GM21381 (cell line): ENCODE measurements at regions not wholly inside any gene's neighbourhood (a gene's known extent, or its start where the extent isn't known, plus 50 kb on each side); places are given as distances from the start of the nearest gene placed in this dataset.

Experiments
- ATAC-seq: cut with Tn5 transposase; IDR thresholded peaks from one replicate; pipeline ENCODE4 v1.9.1; 2021; ENCODE audit warnings: mild to moderate bottlenecking, moderate library complexity; ENCODE audit not compliant: unreplicated experiment

DNA sequence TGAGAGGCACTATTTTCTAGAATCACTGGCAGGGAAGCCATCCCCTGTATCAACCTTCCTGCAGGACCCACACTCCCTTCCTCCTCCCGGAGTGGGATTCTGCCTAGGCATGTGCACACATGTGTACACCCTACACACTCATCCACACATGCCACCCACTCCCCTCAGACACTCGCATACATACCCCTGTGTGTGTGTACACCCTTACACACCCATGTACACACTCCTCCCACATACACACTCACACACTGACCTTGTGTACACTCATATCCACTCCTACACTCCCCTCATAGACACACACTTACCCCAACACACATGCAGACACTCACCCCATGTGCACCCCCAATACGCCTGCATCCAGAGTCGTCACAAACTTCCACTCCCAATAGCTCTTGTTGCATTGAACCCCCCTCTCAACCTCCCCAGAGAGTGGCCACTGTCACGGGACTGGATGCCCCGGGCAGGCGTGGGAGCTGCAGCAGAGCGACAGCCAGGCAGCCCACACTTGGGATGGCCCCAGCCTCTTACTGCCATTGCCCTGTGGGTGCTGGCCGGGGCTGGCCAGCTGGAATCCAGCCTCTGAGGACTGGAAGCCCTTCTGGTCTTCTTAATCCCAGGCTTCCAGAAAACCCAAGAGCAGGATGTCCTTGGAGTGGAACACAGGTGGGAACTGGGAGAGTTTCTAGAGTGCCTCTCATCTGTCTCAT, 251.0 kb downstream of the LOXHD1 start:
- ATAC-seq, result no peak

DNA sequence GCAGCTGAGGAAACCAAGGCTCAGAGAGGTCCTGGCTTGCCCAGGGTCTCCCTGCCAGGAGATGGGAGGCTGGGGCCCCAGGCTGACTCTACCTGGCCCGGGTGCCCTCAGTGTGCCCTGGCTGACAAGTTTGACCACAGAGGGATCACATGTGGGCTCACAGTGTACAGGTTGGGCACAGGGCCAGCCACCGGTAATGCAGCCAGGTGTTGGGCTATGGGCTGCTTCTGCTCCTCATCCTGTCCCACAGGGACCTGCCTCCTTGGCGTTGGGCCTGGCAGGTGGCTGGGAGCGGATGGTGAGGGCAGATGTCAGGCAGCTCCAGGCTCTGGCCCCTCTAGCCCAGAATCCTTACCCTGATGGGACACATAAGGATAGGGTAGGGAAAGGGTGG, 250.5 kb downstream of the LOXHD1 start:
- ATAC-seq, result no peak

DNA sequence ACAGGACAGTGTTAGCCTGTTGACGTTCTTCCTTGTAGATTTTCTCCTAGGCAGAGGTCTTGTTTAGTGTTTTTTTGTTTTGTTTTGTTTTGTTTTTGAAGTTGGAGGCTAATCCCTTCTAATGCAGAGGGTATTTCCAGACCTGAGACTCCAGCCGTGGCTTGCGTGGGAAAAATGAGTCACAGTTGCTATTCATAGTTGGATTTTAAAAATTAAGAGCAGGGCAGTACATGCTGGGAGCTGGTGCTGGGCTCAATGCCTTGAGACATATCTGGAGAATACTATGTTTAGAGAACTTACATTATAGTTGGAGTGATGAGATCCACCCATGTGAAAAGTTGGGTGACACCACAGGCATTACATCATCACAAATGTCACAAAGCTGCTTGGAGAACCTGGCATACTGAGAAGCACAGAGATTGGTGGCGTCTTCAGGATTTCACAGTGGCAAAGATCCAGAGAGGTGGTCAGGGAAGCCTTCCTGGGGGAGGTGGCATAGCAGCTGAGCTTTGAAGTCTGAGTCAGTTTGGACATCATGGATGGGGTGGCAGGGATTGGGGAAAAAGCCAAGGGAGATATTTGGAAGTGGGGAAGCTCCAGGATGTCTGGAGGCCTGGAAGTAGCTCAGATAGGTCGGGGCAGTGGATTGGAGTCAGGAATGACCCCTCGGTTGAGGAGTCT, 249.4 kb downstream of the LOXHD1 start:
- ATAC-seq, result no peak

DNA sequence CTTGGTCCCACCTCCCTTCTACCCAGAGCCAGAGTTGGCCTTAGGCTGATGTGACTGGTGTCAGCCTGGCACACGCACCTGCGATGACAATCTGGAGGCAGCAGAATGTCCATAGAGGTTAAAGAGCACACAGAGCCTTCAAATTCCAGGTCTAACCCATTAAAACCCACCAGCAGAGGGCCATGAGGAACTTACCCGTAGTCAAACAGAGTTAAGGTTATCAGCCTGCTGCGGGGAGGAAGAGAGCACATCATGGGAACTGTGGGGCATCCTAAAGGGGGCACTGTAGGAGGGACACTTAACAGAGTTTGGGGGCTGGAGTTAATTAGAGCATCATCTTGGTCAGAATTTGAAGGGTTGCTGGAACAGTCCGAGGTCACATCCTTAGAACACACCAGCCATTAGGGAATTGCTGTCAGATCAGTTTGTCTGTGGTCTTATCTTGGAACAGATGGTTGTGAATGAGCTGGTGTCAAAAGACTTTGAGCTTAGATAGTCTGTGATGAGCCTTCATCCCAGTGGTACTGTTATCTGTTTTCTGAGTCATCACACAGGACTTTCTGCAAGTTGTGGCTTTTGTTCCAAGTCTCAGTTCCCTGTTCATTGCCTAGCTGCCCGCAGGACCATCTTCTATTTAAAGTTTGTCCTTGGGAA, 248.6 kb downstream of the LOXHD1 start:
- no peak for ATAC-seq

DNA sequence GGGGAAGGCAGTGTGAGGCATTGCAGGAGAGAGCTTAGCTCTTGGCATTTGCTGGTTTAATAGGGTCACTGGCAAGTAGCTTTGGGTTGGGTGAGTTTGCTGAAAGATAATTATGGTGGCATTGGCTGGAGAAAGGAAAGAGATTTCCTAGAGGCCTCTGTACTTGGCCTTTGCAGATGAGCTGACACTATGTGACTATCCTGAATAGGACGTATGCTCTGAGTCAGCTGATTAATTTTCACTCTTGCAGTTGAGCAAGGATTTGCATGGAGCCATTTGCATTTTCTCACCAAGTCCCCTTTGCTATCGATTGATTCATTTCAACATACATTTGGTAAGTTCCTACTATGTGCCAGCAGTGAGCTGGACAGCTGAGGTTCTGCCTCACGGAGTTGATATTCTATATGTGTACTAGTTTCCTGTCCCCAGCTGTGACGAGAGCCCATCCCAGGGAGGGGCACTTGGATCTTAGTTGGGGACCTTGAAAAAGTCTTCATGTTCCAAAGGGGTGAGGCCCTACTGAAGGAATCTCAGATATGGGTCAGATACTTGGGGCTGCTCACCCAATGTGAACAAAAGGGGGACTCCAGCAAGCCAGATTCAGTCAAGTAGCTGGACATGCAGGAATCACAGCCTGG, 245.7 kb downstream of the LOXHD1 start:
- no peak for ATAC-seq

DNA sequence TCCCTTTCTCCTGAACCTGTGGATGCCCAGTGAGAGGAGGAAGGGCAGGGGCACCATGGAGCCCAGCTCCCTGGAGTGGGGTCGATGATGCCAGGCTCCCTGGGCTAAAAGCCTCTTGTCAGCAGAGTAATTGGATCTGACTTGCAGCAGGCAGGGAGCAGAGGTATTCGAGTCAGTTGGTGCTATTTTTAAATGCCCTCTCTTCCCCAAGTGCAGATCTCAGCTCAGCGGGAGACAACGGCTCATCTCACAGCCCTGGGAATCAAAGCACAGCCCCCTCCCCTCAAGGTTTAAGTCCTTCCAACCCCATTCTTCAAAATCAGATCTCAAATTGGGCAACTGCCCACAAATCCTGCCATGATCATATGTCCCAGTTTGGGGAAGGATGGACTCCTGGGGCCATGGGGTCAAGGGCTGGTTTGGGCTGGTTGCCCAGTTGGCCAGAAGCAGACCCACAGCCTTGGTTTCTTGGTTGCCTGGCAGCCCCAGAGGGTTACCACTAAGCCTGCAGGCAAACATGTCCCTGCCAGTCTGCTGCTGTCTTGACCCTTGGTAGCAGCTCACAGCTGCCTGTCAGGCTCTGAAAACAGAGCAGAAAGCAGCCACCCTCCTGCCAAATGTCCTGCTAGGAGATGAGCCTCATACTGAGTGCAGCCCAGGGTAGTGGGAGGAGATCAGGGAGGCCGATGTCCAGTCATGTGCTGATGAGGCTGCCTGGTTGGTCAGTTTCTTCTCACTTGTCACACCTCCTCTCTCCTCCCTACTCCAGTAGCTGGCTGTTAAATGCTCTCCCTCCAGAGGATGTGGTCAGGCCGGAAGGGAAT, 244.9 kb downstream of the LOXHD1 start:
- no peak for ATAC-seq

DNA sequence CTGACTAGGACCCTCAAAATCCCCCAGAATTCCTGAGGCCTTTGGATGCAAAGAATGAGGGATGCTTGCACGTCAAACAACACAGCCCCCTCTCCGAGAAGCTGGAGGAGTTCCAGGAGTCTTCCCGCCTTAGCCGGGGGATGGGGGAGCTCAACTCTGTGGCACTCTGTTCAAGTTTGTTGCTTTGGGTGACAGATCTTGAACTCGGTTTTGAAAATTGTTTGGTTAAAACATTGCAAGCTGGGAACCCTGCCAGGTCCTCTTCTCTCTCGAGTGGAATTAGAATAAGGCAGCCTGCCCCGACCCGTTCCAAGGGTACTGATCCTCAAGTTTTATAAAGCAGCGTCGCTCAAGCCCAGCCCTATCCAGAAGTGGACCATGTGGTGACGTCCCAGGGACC, 244.1 kb downstream of the LOXHD1 start:
- no peak for ATAC-seq

DNA sequence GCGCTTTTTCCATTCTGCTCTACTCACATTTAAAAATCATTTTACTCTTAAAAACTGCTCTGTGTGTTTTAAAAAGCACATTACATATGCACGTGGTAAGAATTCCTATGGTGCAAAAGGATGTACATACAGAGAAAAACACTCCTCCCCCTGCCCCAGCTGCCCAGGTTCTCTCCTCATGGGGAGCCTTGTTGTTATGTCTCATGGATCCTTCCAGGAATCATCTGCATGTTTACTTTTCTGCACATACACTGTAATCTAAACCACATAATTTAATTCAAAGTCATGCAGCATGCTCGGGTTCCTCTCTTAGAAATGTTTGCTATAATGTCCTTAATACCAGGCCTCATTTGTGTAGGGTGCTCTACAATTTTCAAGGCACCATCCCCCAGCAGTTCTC, 243.3 kb downstream of the LOXHD1 start:
- no peak for ATAC-seq

DNA sequence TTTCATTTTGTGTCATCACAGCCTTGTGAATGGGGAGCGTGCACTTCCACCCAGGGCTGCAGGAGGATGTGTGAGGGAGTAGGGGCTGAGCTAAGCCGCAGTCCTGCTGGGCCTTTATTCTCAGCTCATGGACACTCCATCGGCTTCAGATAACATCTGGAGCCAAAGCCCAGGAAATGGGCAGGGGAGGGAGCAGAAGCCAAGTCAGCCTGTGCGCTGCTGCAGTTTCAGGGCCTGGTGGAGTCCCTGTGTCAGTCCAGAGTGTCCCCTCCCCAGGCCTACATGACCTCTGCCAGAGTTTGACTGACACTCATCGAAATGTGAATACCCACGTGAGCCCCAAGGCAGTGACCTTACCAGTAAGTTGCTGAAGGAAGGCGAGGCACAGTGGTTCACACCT, 242.2 kb downstream of the LOXHD1 start:
- ATAC-seq, result no peak

DNA sequence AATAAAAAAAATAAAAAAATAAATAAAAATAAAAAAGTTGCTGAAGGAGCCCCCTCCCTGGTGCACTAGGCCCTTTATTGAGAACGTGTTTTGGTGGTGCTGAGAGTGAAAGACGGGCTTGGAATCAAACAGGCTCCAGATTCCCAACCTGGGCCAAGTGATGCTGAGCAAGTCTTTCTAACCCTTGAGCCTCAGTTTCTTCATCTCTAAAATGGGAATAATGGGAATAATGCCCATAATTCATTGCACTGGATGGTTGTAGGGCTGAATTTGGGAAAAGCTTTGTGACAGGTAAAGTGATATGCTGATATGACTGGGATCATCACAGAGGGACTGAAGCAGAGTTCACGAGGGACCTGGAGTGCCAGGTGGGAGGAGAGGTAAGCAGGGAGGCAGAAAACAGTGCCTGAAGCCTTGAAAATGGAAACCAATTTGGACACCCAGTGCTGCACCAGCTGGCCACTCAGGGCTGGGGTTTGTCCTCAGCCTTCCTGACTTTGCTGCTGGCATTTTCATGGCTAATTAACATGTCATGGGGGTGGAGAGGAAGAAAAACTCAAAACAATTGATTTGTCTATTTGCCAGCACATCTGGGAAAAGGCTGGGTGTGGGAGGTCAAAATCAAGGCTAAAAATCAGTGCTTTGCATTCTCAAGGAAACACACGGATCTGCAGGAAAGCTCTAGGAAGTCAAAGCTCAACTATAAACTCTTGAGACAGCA, 241.3 kb downstream of the LOXHD1 start:
- ATAC-seq, result no peak

DNA sequence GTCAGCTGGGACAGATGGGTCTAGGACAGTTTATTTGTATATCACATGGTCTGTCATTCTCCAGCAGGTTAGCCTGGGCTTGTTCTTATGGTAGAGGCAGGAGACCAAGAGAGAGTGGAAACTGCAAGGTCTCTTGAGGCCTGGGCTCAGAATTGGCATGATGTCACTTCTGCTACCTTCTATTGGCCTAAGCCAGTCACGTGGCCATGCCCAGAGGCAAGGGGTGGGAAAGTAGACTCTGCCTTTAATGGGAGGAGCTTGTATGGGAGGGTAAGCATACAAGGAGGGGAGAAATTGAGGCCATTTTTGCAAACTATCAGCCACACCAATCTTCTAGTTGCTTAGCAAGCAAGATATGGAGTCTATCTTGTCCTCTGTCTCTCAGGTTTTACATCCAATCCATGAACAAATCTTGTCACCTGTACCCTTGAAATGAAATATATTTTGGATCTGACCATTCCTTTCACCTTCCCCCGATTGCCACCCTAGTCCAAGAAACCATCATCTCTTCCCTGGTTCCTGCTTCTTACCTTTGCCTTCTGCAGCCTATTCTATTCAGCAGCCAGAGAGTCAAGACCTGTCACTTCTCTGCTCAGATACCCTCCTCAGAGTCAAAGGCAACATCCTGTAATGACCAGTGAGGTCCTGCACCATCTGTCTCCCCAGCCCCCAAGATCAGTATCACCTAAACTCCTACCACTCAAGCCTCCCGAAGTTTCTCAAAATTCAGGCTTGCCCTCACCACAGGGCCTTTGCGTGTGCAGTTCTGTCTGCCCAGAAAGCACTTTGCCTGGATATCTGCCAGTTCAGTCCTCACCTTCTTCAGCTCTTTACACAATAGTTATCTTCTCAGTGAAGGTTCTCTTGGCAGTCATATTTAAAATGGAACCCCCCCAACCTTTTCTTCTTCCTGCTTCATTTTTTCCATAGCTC, 240.0 kb downstream of the LOXHD1 start:
- peak; percentile 52 for ATAC-seq

DNA sequence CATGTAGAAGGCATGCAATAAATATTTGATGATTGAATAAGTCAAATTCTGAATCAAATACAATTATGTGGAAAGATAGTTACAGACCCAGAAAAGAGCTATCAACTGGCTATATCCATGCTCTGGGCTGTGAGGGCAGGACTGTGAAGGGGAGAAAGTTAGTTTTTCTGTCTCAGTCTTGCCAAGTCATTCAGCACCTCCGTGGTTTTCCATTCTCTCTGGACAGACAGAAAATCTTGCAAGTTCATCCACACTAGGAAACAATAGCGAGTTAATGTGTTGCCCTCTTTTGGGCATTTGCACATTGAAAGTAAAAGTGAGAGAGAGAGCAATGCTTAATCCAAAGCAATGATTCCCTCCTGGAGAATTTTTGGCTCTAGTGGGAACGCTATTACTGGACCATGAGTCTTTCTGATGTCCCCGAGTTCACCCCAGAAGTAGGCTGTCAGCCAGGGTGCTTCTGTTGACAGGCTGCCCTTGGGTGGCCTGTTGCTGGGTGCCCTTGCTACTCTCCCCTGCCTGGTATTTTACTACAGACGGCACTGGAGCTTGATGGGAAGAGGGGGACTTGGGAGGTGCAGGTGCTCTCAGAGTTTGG, 238.3 kb downstream of the LOXHD1 start:
- no peak for ATAC-seq

DNA sequence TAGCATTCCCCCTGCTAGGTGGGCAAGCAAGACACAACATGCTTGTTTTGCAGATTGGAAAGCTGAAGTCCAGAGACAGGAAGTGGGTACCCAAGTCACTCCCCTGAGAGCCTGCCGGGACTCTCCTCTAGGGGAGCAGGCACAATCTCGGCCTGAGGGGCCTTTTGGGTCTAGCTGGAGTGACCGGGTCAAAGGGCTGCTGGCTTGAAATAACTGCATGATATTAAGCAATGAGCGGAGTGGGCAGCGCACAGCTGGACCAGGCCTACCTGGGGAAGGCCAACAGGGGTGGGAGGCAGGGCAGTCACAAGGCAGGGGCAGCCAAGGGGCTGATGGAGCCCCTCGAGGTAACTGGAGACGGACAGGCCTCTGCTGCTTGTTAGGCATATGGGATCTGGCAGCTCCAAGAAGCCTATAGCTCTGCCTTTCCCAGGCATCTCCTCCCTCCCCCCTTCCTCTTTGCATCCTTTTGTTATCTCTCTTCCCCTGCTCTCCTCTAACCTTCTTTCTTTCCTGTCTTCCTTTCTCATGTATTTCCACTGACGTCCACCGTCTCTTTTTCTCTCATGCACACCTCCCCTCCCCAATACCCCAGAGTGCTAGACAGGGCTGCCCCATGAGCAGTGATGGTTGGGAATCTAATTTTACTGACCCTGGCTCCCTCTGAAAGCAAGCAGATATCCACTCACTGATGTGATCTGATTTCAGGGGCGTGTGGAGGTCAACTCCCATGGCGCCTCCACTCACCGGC, 237.5 kb downstream of the LOXHD1 start:
- no peak for ATAC-seq

DNA sequence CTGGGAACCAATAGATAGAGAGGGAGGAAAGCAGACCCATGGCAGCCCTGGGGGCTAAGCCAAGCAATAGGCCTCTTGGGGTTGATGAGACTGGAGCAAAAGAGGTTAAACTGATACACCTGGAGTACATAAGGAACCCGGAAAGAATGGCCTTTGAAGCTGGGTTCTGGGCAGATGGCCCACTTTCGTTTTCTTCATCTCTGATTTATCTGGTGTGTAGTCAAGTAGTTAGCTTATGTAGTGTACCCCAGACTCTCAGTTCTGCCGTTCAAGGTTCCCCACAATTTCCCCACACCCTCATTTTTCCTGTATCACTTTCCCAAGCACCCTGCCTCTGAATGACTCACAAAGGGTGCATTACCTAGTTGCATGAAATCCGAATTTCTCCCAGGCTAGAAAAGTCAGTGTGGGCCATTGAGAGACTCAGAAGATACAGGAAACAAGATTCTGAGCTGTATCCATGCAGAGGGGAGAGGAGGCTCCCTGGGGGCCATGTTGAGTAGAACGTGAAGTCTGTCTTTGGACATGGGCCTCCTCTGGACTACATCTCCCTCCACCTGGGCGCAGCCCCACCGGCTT, 235.0 kb downstream of the LOXHD1 start:
- no peak for ATAC-seq

DNA sequence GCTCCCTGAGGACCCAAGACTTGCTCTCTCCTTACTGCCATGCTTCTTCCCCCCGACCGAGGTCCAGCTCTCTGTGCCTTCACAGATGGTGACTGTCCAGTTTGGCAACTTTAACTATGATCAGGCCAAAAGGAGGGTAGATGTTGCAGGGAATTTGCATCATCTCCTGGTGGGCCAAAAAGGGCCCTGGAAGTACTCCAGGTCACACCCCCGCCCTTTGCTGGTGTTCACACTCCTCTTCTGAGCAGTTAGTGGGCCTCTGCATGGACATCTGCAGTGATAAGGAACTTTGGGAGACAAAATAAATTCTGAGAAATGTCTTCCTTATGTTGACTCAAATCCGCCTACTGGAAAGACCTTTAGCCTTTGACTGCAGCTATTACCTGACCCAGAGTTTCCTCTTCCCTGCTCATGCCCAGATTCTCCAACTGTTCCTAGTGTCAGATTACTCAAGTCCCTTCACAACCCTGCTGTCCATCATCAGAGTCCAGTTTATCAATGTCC, 234.4 kb downstream of the LOXHD1 start:
- no peak for ATAC-seq

DNA sequence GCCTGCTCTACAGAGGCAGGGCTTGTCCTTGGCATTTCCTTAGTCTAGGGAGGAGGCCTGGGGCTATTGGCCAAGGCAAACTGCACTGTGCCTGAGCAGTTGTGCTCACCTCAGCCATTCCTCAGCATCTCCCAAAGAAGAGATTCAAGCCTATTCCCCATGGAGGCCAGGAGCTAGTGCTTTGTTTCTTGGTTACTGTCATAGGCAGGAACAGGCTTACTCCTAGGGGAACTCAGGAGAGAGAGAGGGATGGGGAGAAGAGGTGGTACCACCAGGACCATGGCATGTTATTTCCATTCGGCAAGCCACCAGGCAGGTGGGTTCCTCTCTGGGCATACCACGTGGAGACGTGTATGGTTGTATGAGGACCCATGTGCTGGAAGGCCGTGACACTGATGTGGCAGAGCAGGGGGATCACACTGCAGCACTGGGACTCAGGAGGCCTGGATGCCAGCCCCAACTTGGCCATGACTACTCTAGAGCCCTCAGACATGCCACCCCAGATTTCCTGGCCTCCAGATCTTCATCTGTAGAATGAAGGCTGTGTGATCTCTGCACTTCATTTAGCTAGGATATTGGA, 233.7 kb downstream of the LOXHD1 start:
- no peak for ATAC-seq

DNA sequence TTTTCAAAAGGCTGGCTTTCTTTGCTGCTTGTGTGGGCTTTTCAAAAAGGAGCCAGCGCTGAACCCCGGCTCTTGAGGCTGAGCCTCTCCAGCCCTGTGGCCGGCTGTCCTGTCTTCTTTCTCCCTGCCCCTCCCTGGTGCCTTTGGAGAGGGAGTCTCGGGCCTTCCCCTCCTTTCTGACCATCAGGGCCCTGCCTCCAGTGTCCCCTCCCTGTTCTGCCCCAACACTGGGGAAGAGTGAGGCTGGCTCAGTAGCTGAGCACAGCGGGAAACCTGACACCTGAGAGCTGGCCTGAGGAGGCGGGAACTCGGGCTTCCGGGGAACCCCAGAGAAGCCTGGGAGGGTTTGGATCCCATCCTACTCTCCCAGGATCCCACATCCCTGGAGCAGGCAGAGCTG, 232.1 kb downstream of the LOXHD1 start:
- no peak for ATAC-seq
